Heart left ventricle (tissue), 16 donors: ENCODE measurements at regions not wholly inside any gene's neighbourhood (a gene's known extent, or its start where the extent isn't known, plus 50 kb on each side); places are given as distances from the start of the nearest gene placed in this dataset.

Experiments used
- ATAC-seq, 4 donors: fragments of 200-7000 bp; cut with Tn5 transposase; one replicate each; pipeline ENCODE4 v1.9.1; 2020 to 2022; ENCODE audit warnings: moderate library complexity in 4 of 4, mild to moderate bottlenecking in 3 of 4, moderate number of reproducible peaks in 1 of 4
- DNase-seq, 5 donors: peaks; one replicate each; pipeline ENCODE4 v3.0.0-alpha.2; 2020
- H3K27ac ChIP-seq, 12 donors: fragments of 200-600 bp; sonication (generic) in 4 of 12; one replicate each; pipeline versions ENCODE4 v1.5.0 to v1.8.0; 2016 to 2022; ENCODE audit warnings: mild to moderate bottlenecking in 2 of 12
- H3K27me3 ChIP-seq, 9 donors: fragments of 200-600 bp; sonication (generic) in 2 of 9; one replicate each; pipeline versions ENCODE4 v1.5.1 to v1.8.0; 2016 to 2022; ENCODE audit warnings: mild to moderate bottlenecking in 3 of 9
- H3K36me3 ChIP-seq, 9 donors: fragments of 200-600 bp; sonication (generic) in 2 of 9; one replicate each; pipeline versions ENCODE4 v1.5.0 to v1.8.0; 2018 to 2022; ENCODE audit warnings: mild to moderate bottlenecking in 2 of 9
- H3K4me1 ChIP-seq, 12 donors: fragments of 200-600 bp; sonication (generic) in 4 of 12; one replicate each; pipeline versions ENCODE4 v1.5.0 to v1.8.0; 2016 to 2022; ENCODE audit warnings: mild to moderate bottlenecking in 3 of 12
- H3K4me3 ChIP-seq, 12 donors: fragments of 200-600 bp; sonication (generic) in 4 of 12; one replicate each; pipeline versions ENCODE4 v1.5.0 to v1.8.0; 2017 to 2022; ENCODE audit warnings: mild to moderate bottlenecking in 9 of 12, moderate library complexity in 4 of 12
- H3K9me3 ChIP-seq, 12 donors: fragments of 200-600 bp; sonication (generic) in 4 of 12; one replicate each; pipeline versions ENCODE4 v1.5.0 to v1.8.0; 2016 to 2022; ENCODE audit warnings: mild to moderate bottlenecking in 1 of 12
- CTCF ChIP-seq, 12 donors: fragments of 200-600 bp; sonication (generic) in 4 of 12; IDR thresholded peaks; one replicate each; pipeline versions ENCODE4 v1.5.0 to v1.8.0; 2018 to 2022; ENCODE audit warnings: antibody characterized with exemption in 12 of 12, mild to moderate bottlenecking in 5 of 12
- POLR2A ChIP-seq, 2 donors: fragments of 450-650 bp; IDR thresholded peaks; one replicate each; pipeline ENCODE4 v1.6.1; 2017; ENCODE audit warnings: antibody characterized with exemption in 2 of 2, mild to moderate bottlenecking in 2 of 2, moderate library complexity in 2 of 2
- WGBS, 4 donors: extraction: QIAGEN DNeasy Blood & Tissue Kit in 2 of 4; methylation state at CpG; one replicate each; pipeline versions ENCODE4 v1.1.5 to v1.1.7; 2013 to 2018; 5-methylcytosine and 5-hydroxymethylcytosine counted together
- intact Hi-C, 10 donors: fragments of 100-400 bp; cut with DNase I; formaldehyde crosslinking; loops; one replicate each; pipeline versions ENCODE4 v1.11.1 to v1.14.2; 2022
- donor health status: ischemic (EF 13 %, LVEDD 7.1; RV severe dilation, severe dysfunction).
- donor health status: healthy with polysubstance abuse.
- donor health status: DM: no; HTN: yes; CAD: no.
- donor health status: DM: no; HTN: no; CAD: no.
- donor health status: ischemic (EF 25% LVEDD 6.9; RV normal size, moderate dysfunction).
- donor health status: ischemic (EF 25% LVEDD 5.7; RV mildly dilated, moderate dysfunction).
- donor health status: healthy.
- donor health status: DM: yes; HTN: yes; CAD: no.
- donor health status: ischemic (EF 35%, LVEDD 5.7; RV mildly dilated, moderate dysfunction).
- donor health status: nonischemic (EF 11% LVEDD 7.7; RV severe dilation, severe dysfunction).
- donor health status: DM: yes; HTN: yes; CAD: no.
- donor health status: PGD.
- donor health status: ischemic (EF 29% LVEDD 5.4; RV normal size, mild dysfunction).
- donor health status: nonischemic (EF 23%, LVEDD 6.1; RV moderate dilation, normal function).

- Histone ChIP-seq H3K27me3 (peaks cover 0 to 25% (median 2%) of the 10 kb centered on the region in 9 donors), H3K9me3 (no peaks in the 10 kb centered on the region), H3K4me1 (no peaks in the 10 kb centered on the region), H3K36me3 (no peaks in the 10 kb centered on the region), H3K27ac (no peak overlapping the region), H3K4me3 (no peak overlapping the region)
- TF ChIP-seq POLR2A (IDR thresholded peaks at IDR 0.05) (no peak), CTCF (IDR thresholded peaks at IDR 0.05) (no peak)
- DNase-seq (peak in 3 of 5 donors; percentile 3 to 28 (median 4)), ATAC-seq (no peak)
- intact Hi-C loops, result no loop called here
- 84 to 92% (median 88%) methylated on average over 8 to 16 of the region's 16 CpGs for WGBS, 4 donors
These were observed 167.3 kb upstream of the RTL1 start for GRCh38 chr14:101070540-101071492.

GRCh38 chr14:101071493-101071906, 168.0 kb upstream of the RTL1 start:
- no peak overlapping the region for H3K27ac ChIP-seq
- no peak overlapping the region for H3K4me3 ChIP-seq
- no peaks in the 10 kb centered on the region for H3K36me3 ChIP-seq
- WGBS, 4 donors, result 73 to 81% (median 77%) methylated on average over 11 to 12 of the region's 12 CpGs
- no peak for TF ChIP-seq POLR2A (IDR thresholded peaks at IDR 0.05)
- no peak for TF ChIP-seq CTCF (IDR thresholded peaks at IDR 0.05)
- H3K9me3 ChIP-seq, result no peaks in the 10 kb centered on the region
- intact Hi-C loops, result no loop called here
- DNase-seq (peak in 2 of 5 donors; percentile 13 to 36), ATAC-seq (no peak)
- no peaks in the 10 kb centered on the region for H3K4me1 ChIP-seq
- H3K27me3 ChIP-seq, result peaks cover 0 to 31% (median 7%) of the 10 kb centered on the region in 9 donors

- Histone ChIP-seq H3K27me3 (peaks cover 4 to 37% (median 13%) of the 10 kb centered on the region in 9 donors), H3K27ac (no peak overlapping the region), H3K4me1 (peaks cover 0 to 2% (median 0%) of the 10 kb centered on the region in 12 donors), H3K4me3 (no peak overlapping the region), H3K9me3 (no peaks in the 10 kb centered on the region), H3K36me3 (no peaks in the 10 kb centered on the region)
- TF ChIP-seq POLR2A (IDR thresholded peaks at IDR 0.05) (no peak), CTCF (IDR thresholded peaks at IDR 0.05) (no peak)
- intact Hi-C loops, result no loop called here
- DNase-seq, result peak in 1 of 5 donors; percentile 7
- ATAC-seq, result no peak
- 76 to 81% (median 81%) methylated on average over 10 of the region's 10 CpGs for WGBS, 4 donors
These were observed 168.5 kb upstream of the RTL1 start for GRCh38 chr14:101072070-101072469.

GRCh38 chr14:101072531-101072930, 169.0 kb upstream of the RTL1 start:
- no peak overlapping the region for H3K27ac ChIP-seq
- H3K4me1 ChIP-seq, result peaks cover 0 to 7% (median 0%) of the 10 kb centered on the region in 12 donors
- WGBS, 4 donors, result 62 to 74% (median 70%) methylated on average over 15 to 16 of the region's 16 CpGs
- peaks cover 8 to 42% (median 18%) of the 10 kb centered on the region in 9 donors for H3K27me3 ChIP-seq
- no peak for ATAC-seq
- peak in 1 of 5 donors; percentile 8 for DNase-seq
- H3K36me3 ChIP-seq, result no peaks in the 10 kb centered on the region
- TF ChIP-seq CTCF (IDR thresholded peaks at IDR 0.05) (no peak), POLR2A (IDR thresholded peaks at IDR 0.05) (no peak)
- intact Hi-C loops, result no loop called here
- no peak overlapping the region for H3K4me3 ChIP-seq
- no peaks in the 10 kb centered on the region for H3K9me3 ChIP-seq
